Activated CD4-positive, alpha-beta T cell treated with anti-CD3 and anti-CD28 coated beads for 24 hours (primary cell): ENCODE measurements at regions not wholly inside any gene's neighbourhood (a gene's known extent, or its start where the extent isn't known, plus 50 kb on each side); places are given as distances from the start of the nearest gene placed in this dataset.

ENCODE experiments used
- DNase-seq, 2 donors: peaks; one replicate each; pipeline ENCODE4 v3.0.0-alpha.2; 2020; ENCODE audit warnings: low read depth in 2 of 2

- no peak for DNase-seq
Measured at GRCh38 chr6:137271245-137272183, 52.3 kb upstream of the IFNGR1 start.

GRCh38 chr6:137269803-137270202 is 50.6 kb upstream of the IFNGR1 start:
- DNase-seq, result no peak

GRCh38 chr6:137269347-137269746 is 50.2 kb upstream of the IFNGR1 start:
- no peak for DNase-seq
